ENCODE measurements at regions not wholly inside any gene's neighbourhood (a gene's known extent, or its start where the extent isn't known, plus 50 kb on each side); places are given as distances from the start of the nearest gene placed in this dataset.
"Not testable (repeated sequence)": the region's sequence is repeated elsewhere in the genome, so short reads cannot be mapped to it uniquely, and the experiment has no call there.

DNA sequence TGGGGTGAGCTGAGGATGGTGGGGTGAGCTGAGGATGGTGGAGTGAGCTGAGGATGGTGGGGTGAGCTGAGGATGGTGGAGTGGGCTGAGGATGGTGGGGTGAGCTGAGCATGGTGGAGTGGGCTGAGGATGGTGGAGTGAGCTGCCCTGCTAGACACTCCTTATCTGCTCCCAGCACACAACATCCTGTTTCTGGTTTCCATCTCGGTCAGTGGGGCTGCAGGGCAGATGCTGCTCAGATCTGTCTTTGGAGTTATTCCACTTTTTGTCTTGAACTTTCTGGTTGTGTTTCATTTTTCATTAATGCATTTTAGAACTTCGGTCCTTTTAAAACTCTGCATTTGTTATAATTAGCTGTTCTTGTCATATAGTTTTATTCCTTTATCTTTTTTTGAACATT is 67.9 kb upstream of the ANTXRL start:
- Histone ChIP-seq H3K27me3 (ENCODE audit: insufficient read depth, low read length) (no peaks in the 10 kb centered on the region), H3K79me2 (ENCODE audit: insufficient read depth, low read length) (no peaks in the 10 kb centered on the region), H3K4me3 (ENCODE audit: low read depth, low read length, poor library complexity, severe bottlenecking) (no peak overlapping the region)

DNA sequence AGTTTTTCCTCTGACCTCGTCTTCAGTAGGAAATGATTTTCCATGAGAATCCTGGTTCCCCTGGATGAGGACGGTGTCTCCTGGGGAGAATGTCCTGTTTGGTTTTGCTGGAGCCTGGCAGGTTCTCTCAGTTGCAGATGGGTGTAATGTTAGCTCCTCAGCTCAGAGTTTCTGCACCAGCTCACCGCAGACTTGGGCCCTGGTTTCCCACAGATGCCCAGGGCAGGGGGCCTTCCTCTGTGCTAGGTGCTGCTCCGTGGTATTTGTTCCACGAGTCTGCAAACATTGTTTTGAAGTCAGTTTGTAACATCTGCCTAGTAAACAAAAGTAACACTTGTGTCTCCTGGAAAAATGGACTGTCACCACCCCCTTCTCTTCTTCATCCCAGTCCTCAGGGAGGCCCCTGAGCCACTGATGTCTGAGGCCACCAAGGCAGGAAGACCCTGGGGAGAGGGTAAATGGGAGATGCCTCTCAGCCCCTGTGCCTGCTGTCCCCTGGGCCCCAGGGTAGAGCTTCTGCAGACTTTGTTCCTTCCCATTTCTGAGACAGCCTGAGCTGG is 67.3 kb upstream of the ANTXRL start:
- H3K4me3 ChIP-seq (ENCODE audit: low read depth, low read length, poor library complexity, severe bottlenecking); H2AFZ ChIP-seq (ENCODE audit: low read length); H3K27me3 ChIP-seq (ENCODE audit: insufficient read depth, low read length); H4K20me1 ChIP-seq (ENCODE audit: insufficient read depth, low read length); H3K4me2 ChIP-seq (ENCODE audit: low read length); H3F3A ChIP-seq (ENCODE audit: insufficient read depth, low read length); H3K4me1 ChIP-seq (ENCODE audit: insufficient read depth, low read length, severe bottlenecking); H3K79me2 ChIP-seq (ENCODE audit: insufficient read depth, low read length); H3K9me3 ChIP-seq (ENCODE audit: low read length); H3K9ac ChIP-seq (ENCODE audit: low read length); H3K9me2 ChIP-seq (ENCODE audit: low read depth, low read length); H3K27ac ChIP-seq (ENCODE audit: low read depth, low read length, poor library complexity, severe bottlenecking); H3K36me3 ChIP-seq (ENCODE audit: insufficient read depth, low read length): not testable (repeated sequence)

More for the DNA sequence above, 67.9 kb upstream of the ANTXRL start:
- no peak overlapping the region for H3K9ac ChIP-seq (ENCODE audit: low read length)
- no peaks in the 10 kb centered on the region for H3K9me3 ChIP-seq (ENCODE audit: low read length)
- no peak overlapping the region for H3K4me2 ChIP-seq (ENCODE audit: low read length)
- H4K20me1 ChIP-seq (ENCODE audit: insufficient read depth, low read length) = no peaks in the 10 kb centered on the region
- no peaks in the 10 kb centered on the region for H3K9me2 ChIP-seq (ENCODE audit: low read depth, low read length)
- no peak overlapping the region for H2AFZ ChIP-seq (ENCODE audit: low read length)
- H3F3A ChIP-seq (ENCODE audit: insufficient read depth, low read length) = no peaks in the 10 kb centered on the region
- peaks cover 3% of the 10 kb centered on the region for H3K4me1 ChIP-seq (ENCODE audit: insufficient read depth, low read length, severe bottlenecking)
- TF ChIP-seq, protein P1, sequence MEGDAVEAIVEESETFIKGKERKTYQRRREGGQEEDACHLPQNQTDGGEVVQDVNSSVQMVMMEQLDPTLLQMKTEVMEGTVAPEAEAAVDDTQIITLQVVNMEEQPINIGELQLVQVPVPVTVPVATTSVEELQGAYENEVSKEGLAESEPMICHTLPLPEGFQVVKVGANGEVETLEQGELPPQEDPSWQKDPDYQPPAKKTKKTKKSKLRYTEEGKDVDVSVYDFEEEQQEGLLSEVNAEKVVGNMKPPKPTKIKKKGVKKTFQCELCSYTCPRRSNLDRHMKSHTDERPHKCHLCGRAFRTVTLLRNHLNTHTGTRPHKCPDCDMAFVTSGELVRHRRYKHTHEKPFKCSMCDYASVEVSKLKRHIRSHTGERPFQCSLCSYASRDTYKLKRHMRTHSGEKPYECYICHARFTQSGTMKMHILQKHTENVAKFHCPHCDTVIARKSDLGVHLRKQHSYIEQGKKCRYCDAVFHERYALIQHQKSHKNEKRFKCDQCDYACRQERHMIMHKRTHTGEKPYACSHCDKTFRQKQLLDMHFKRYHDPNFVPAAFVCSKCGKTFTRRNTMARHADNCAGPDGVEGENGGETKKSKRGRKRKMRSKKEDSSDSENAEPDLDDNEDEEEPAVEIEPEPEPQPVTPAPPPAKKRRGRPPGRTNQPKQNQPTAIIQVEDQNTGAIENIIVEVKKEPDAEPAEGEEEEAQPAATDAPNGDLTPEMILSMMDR (IDR thresholded peaks at IDR 0.05; ENCODE audit: low read length) = no peak
- TF ChIP-seq EZH2 (IDR thresholded peaks at IDR 0.05; ENCODE audit: borderline replicate concordance, low read length) = no peak
- no peak overlapping the region for H3K27ac ChIP-seq (ENCODE audit: low read depth, low read length, poor library complexity, severe bottlenecking)
- H3K36me3 ChIP-seq (ENCODE audit: insufficient read depth, low read length) = peaks cover 10% of the 10 kb centered on the region

DNA sequence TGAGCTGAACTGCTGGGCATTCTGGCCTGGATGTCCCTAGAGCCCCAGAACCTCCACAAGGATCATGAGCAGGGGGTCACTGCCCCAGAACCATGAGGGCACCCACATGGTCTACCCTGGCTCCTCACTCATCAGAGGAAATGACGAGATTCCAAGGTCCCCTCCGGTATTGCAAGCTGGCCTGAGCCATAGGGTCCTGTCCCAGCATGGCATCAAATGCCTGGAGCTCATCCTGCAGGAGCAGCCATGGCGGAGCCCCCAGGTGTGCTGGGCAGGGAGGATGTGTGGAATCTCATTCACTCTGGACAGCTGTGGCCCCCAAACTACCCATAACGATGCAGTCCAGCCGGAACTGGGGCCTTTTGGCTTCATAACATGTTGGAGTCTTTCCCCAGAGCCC is 66.6 kb upstream of the ANTXRL start:
- Histone ChIP-seq H3K4me3 (ENCODE audit: low read depth, low read length, poor library complexity, severe bottlenecking) (no peak overlapping the region), H3K9ac (ENCODE audit: low read length) (no peak overlapping the region), H3K4me2 (ENCODE audit: low read length) (no peak overlapping the region), H4K20me1 (ENCODE audit: insufficient read depth, low read length) (no peaks in the 10 kb centered on the region), H3K79me2 (ENCODE audit: insufficient read depth, low read length) (no peaks in the 10 kb centered on the region), H3K36me3 (ENCODE audit: insufficient read depth, low read length) (peaks cover 10% of the 10 kb centered on the region), H3K27ac (ENCODE audit: low read depth, low read length, poor library complexity, severe bottlenecking) (no peak overlapping the region), H3F3A (ENCODE audit: insufficient read depth, low read length) (no peaks in the 10 kb centered on the region), H3K9me3 (ENCODE audit: low read length) (no peaks in the 10 kb centered on the region), H3K27me3 (ENCODE audit: insufficient read depth, low read length) (no peaks in the 10 kb centered on the region), H2AFZ (ENCODE audit: low read length) (no peak overlapping the region), H3K4me1 (ENCODE audit: insufficient read depth, low read length, severe bottlenecking) (peaks cover 3% of the 10 kb centered on the region), H3K9me2 (ENCODE audit: low read depth, low read length) (no peaks in the 10 kb centered on the region)
- TF ChIP-seq, protein P1 (IDR thresholded peaks at IDR 0.05; ENCODE audit: low read length) = no peak
- no peak for TF ChIP-seq EZH2 (IDR thresholded peaks at IDR 0.05; ENCODE audit: borderline replicate concordance, low read length)

DNA sequence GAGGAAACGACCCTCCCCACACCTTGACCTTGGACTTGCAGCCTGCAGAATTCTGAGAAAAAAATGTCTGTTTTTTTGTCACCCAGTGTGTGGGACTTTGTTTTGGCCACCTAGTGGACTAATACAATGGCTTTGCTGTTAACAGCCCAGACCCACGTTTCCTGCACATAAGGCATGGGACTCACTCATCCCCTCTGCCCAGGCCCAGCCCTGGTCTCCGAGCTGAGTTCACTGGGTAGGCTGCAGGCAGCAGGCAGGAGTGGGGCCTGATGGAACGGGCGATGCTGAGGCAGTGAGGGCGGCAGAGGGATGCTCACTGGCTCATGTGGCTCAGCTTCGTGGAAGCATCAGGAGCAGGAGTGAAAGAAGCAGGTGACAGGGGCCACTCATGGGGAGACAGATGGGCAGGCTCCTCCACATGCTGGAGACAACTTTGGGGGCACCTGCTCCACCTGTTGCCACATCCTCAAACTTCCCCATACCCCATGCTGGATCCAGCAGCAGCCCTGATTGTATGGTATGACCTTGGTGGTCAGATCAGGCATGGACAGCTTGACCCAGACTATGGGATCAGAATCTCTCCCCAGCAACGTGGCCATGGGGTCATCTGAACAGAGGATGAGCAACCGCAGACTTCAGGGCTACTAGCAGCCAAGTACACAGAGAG is 65.8 kb upstream of the ANTXRL start:
- H3K79me2 ChIP-seq (ENCODE audit: insufficient read depth, low read length) = no peaks in the 10 kb centered on the region
- no peak overlapping the region for H3K4me3 ChIP-seq (ENCODE audit: low read depth, low read length, poor library complexity, severe bottlenecking)
- no peak overlapping the region for H3K4me2 ChIP-seq (ENCODE audit: low read length)
- no peak overlapping the region for H3K9ac ChIP-seq (ENCODE audit: low read length)
- H2AFZ ChIP-seq (ENCODE audit: low read length) = no peak overlapping the region
- H3K27ac ChIP-seq (ENCODE audit: low read depth, low read length, poor library complexity, severe bottlenecking) = no peak overlapping the region
- H3K9me2 ChIP-seq (ENCODE audit: low read depth, low read length) = no peaks in the 10 kb centered on the region
- H3F3A ChIP-seq (ENCODE audit: insufficient read depth, low read length) = no peaks in the 10 kb centered on the region
- H4K20me1 ChIP-seq (ENCODE audit: insufficient read depth, low read length) = no peaks in the 10 kb centered on the region
- H3K4me1 ChIP-seq (ENCODE audit: insufficient read depth, low read length, severe bottlenecking) = peaks cover 3% of the 10 kb centered on the region
- TF ChIP-seq, protein P1 (IDR thresholded peaks at IDR 0.05; ENCODE audit: low read length) = no peak
- TF ChIP-seq EZH2 (IDR thresholded peaks at IDR 0.05; ENCODE audit: borderline replicate concordance, low read length) = no peak
- no peaks in the 10 kb centered on the region for H3K27me3 ChIP-seq (ENCODE audit: insufficient read depth, low read length)
- H3K9me3 ChIP-seq (ENCODE audit: low read length) = no peaks in the 10 kb centered on the region
- peaks cover 10% of the 10 kb centered on the region for H3K36me3 ChIP-seq (ENCODE audit: insufficient read depth, low read length)
